ENCODE measurements at regions not wholly inside any gene's neighbourhood (a gene's known extent, or its start where the extent isn't known, plus 50 kb on each side); places are given as distances from the start of the nearest gene placed in this dataset.

GRCh38 chr14:53500191-53500590 lies 347.1 kb upstream of the DDHD1 start:
- TF ChIP-seq POLR2AphosphoS5 (IDR thresholded peaks at IDR 0.05; ENCODE audit: low read depth) (no peak), ZNF331 (CRISPR knock-in tag; IDR thresholded peaks at IDR 0.05; ENCODE audit: low read depth) (no peak), ZNF462 (CRISPR knock-in tag; IDR thresholded peaks at IDR 0.05) (no peak), EZH2 (IDR thresholded peaks at IDR 0.05; ENCODE audit: low read depth, unreplicated experiment) (no peak), JUNB (IDR thresholded peaks at IDR 0.05; ENCODE audit: unreplicated experiment) (no peak), EZH2phosphoT487 (IDR thresholded peaks at IDR 0.05; ENCODE audit: unreplicated experiment) (no peak), STAT1 (IDR thresholded peaks at IDR 0.05; ENCODE audit: unreplicated experiment) (no peak), ETS1 (IDR thresholded peaks at IDR 0.05) (no peak), NANOG (IDR thresholded peaks at IDR 0.05; ENCODE audit: borderline replicate concordance) (no peak), REST (IDR thresholded peaks at IDR 0.05; ENCODE audit: unreplicated experiment) (no peak), CREB1 (CRISPR knock-in tag; IDR thresholded peaks at IDR 0.05; ENCODE audit: low read depth) (no peak), CTCF (conservative IDR thresholded peaks at IDR 0.05; ENCODE audit: low read depth in 2 of 2) (no peak), ZNF114 (CRISPR knock-in tag; IDR thresholded peaks at IDR 0.05) (no peak)
- Mint-ChIP-seq H3K36me3 (ENCODE audit: low read depth) (peaks cover 7% of the 10 kb centered on the region; the same call in 1 of the 3 replicates), H3K27ac (no peak overlapping the region), H3K4me3 (no peak overlapping the region), H3K27me3 (ENCODE audit: insufficient read depth, low read depth, poor library complexity) (peaks cover 4% of the 10 kb centered on the region), H3K4me1 (no peaks in the 10 kb centered on the region), H3K9me3 (peaks cover 10% of the 10 kb centered on the region; the same call in 2 of the 3 replicates)
- H2AFZ ChIP-seq, result no peak overlapping the region
- H4K20me1 ChIP-seq (replicated peaks; ENCODE audit: insufficient read depth), result 0 out of 2 replicates have a peak, but pooled peaks cover 6% of the 10 kb centered on the region
- no peak overlapping the region for H3K4me3 ChIP-seq
- H3K4me1 ChIP-seq (ENCODE audit: insufficient read depth), result no peaks in the 10 kb centered on the region
- no peak overlapping the region for H3K27ac ChIP-seq (ENCODE audit: low read depth)
- H3K9me2 ChIP-seq (ENCODE audit: insufficient read depth), result peaks cover 5% of the 10 kb centered on the region
- ATAC-seq, result no peak
- no peaks in the 10 kb centered on the region for H3F3A ChIP-seq (replicated peaks; ENCODE audit: low read depth)
- no peaks in the 10 kb centered on the region for H3K27me3 ChIP-seq (ENCODE audit: insufficient read depth)
- H3K79me2 ChIP-seq (replicated peaks; ENCODE audit: insufficient read depth), result no peaks in the 10 kb centered on the region
- H3K4me2 ChIP-seq, result no peak overlapping the region
- no peaks in the 10 kb centered on the region for H3K36me3 ChIP-seq (ENCODE audit: insufficient read depth)
- DNase-seq (ENCODE audit: low spot score), result no peak

Data from GM23338 (cell line).